Keratinocyte (primary cell): ENCODE measurements at regions not wholly inside any gene's neighbourhood (a gene's known extent, or its start where the extent isn't known, plus 50 kb on each side); places are given as distances from the start of the nearest gene placed in this dataset.

Experiments
- DNase-seq: peaks from one replicate; pipeline ENCODE4 v3.0.0-alpha.2; 2011; ENCODE audit warnings: low read depth, missing footprints, low spot score
- FAIRE-seq: peaks from 2 replicates; lab custom pipeline; 2011; peaks lifted over from hg19 to GRCh38; lab: Jason Lieb, UNC
- H2AFZ ChIP-seq: 2 replicates; pipeline ENCODE4 v1.6.0; 2012; ENCODE audit warnings: low read length, control low read depth, inconsistent platforms; ENCODE audit not compliant: control insufficient read depth
- H3K27ac ChIP-seq: 2 replicates; pipeline ENCODE4 v1.5.1; 2011; ENCODE audit warnings: low read length; ENCODE audit not compliant: control insufficient read depth, insufficient read depth
- H3K27me3 ChIP-seq: 3 replicates; pipeline ENCODE4 v1.6.0; 2011; ENCODE audit warnings: low read length; ENCODE audit not compliant: control insufficient read depth, insufficient read depth; ENCODE audit errors: extremely low read depth
- H3K36me3 ChIP-seq, 2 experiments: 2 replicates in 1 of 2; 3 replicates in 1 of 2; pipeline ENCODE4 v1.5.1; 2011; ENCODE audit warnings: low read length in 2 of 2, mild to moderate bottlenecking in 1 of 2; ENCODE audit not compliant: control insufficient read depth in 2 of 2, insufficient read depth in 2 of 2; ENCODE audit errors: extremely low read depth in 1 of 2
- H3K4me1 ChIP-seq: 3 replicates; pipeline ENCODE4 v1.5.1; 2011; ENCODE audit warnings: low read length; ENCODE audit not compliant: control insufficient read depth, insufficient read depth; ENCODE audit errors: extremely low read depth
- H3K4me2 ChIP-seq: 3 replicates; pipeline ENCODE4 v1.6.0; 2011; ENCODE audit warnings: low read depth, low read length; ENCODE audit not compliant: control insufficient read depth, insufficient read depth; ENCODE audit errors: extremely low read depth
- H3K4me3 ChIP-seq, 3 experiments: fragments of 200-600 bp in 1 of 3; sonication (generic) in 1 of 3; 2 replicates in 2 of 3; 3 replicates in 1 of 3; pipeline ENCODE4 v1.5.1; 2011 to 2016; ENCODE audit warnings: low read length in 3 of 3, mild to moderate bottlenecking in 3 of 3, control low read depth in 2 of 3, inconsistent platforms in 1 of 3, low read depth in 1 of 3, mixed read lengths in 1 of 3, mixed run types in 1 of 3, moderate library complexity in 1 of 3; ENCODE audit not compliant: control insufficient read depth in 2 of 3, insufficient read depth in 2 of 3; ENCODE audit errors: extremely low read depth in 1 of 3
- H3K79me2 ChIP-seq: 2 replicates; pipeline ENCODE4 v1.6.0; 2012; ENCODE audit warnings: low read length; ENCODE audit not compliant: control insufficient read depth, insufficient read depth
- H3K9ac ChIP-seq: 3 replicates; pipeline ENCODE4 v1.6.0; 2011; ENCODE audit warnings: low read length; ENCODE audit not compliant: control insufficient read depth, insufficient read depth; ENCODE audit errors: extremely low read depth
- H3K9me1 ChIP-seq: 3 replicates; pipeline ENCODE4 v1.6.0; 2011; ENCODE audit warnings: low read length; ENCODE audit not compliant: control insufficient read depth, insufficient read depth; ENCODE audit errors: extremely low read depth
- H3K9me3 ChIP-seq: 2 replicates; pipeline ENCODE4 v1.5.1; 2012; ENCODE audit warnings: low read depth, low read length; ENCODE audit not compliant: control insufficient read depth
- H4K20me1 ChIP-seq: 3 replicates; pipeline ENCODE4 v1.6.0; 2011; ENCODE audit warnings: low read length; ENCODE audit not compliant: control insufficient read depth, insufficient read depth; ENCODE audit errors: extremely low read depth
- CTCF ChIP-seq, 3 experiments: IDR thresholded peaks in 1 of 3; conservative IDR thresholded peaks in 1 of 3; optimal IDR thresholded peaks in 1 of 3; 2 replicates in 2 of 3; 3 replicates in 1 of 3; pipeline versions ENCODE3 to v1.5.1; 2011; ENCODE audit warnings: low read length in 3 of 3, mild to moderate bottlenecking in 3 of 3, moderate library complexity in 2 of 3, control low read depth in 1 of 3, inconsistent platforms in 1 of 3; ENCODE audit not compliant: insufficient read depth in 2 of 3; ENCODE audit errors: extremely low read depth in 1 of 3
- EZH2 ChIP-seq: IDR thresholded peaks from one replicate; pipeline ENCODE4 v1.6.1; 2012; ENCODE audit warnings: inconsistent platforms, mild to moderate bottlenecking, low read length, moderate library complexity
- dilution Hi-C: fragments of 300-500 bp; cut with MboI; formaldehyde crosslinking; loops from one replicate; pipeline ENCODE4 v1.7.0; 2020; ENCODE audit warnings: low sequenced_read_pairs; ENCODE audit not compliant: extremely low pct_ligation_motif_present

GRCh38 chrX:10083809-10084208 is 73.0 kb upstream of the CLCN4 start:
- DNase-seq (no peak), FAIRE-seq (no peak)
- no peak overlapping the region for H3K27ac ChIP-seq

GRCh38 chrX:10085223-10085622 is 71.6 kb upstream of the CLCN4 start:
- Histone ChIP-seq H4K20me1 (no peaks in the 10 kb centered on the region), H3K4me2 (no peak overlapping the region), H3K79me2 (no peaks in the 10 kb centered on the region), H3K4me3 (no peak overlapping the region), H2AFZ (no peak overlapping the region), H3K9me1 (no peaks in the 10 kb centered on the region), H3K36me3 (no peaks in the 10 kb centered on the region), H3K27me3 (no peaks in the 10 kb centered on the region), H3K9me3 (no peaks in the 10 kb centered on the region), H3K4me1 (peaks cover 2% of the 10 kb centered on the region), H3K9ac (no peak overlapping the region), H3K27ac (no peak overlapping the region)
- TF ChIP-seq CTCF (optimal IDR thresholded peaks at IDR 0.05 in 1 of 3, IDR thresholded peaks at IDR 0.05 in 1 of 3, conservative IDR thresholded peaks at IDR 0.05 in 1 of 3; ENCODE audit: extremely low read depth in 1 of 3, insufficient read depth in 2 of 3, low read length in 3 of 3) (no peak), EZH2 (no peak)
- FAIRE-seq (no peak), DNase-seq (no peak)
- dilution Hi-C loops: no loop called here

More at GRCh38 chrX:10083809-10084208, 73.0 kb upstream of the CLCN4 start:
- Histone ChIP-seq H3K27me3 (no peaks in the 10 kb centered on the region), H3K79me2 (no peaks in the 10 kb centered on the region), H3K9me3 (no peaks in the 10 kb centered on the region), H3K9me1 (no peaks in the 10 kb centered on the region), H3K4me1 (peaks cover 2% of the 10 kb centered on the region), H4K20me1 (no peaks in the 10 kb centered on the region), H3K4me3 (no peak overlapping the region), H2AFZ (no peak overlapping the region), H3K4me2 (no peak overlapping the region), H3K36me3 (no peaks in the 10 kb centered on the region), H3K9ac (no peak overlapping the region)
- TF ChIP-seq EZH2 (no peak), CTCF (optimal IDR thresholded peaks at IDR 0.05 in 1 of 3, IDR thresholded peaks at IDR 0.05 in 1 of 3, conservative IDR thresholded peaks at IDR 0.05 in 1 of 3; ENCODE audit: extremely low read depth in 1 of 3, insufficient read depth in 2 of 3, low read length in 3 of 3) (no peak)
- dilution Hi-C loops: no loop called here
